H9 (cell line): ENCODE measurements at regions not wholly inside any gene's neighbourhood (a gene's known extent, or its start where the extent isn't known, plus 50 kb on each side); places are given as distances from the start of the nearest gene placed in this dataset.

Source experiments
- DNase-seq: peaks from one replicate; pipeline ENCODE4 v3.0.0-alpha.2; 2017
- H2AFZ ChIP-seq: one replicate; pipeline ENCODE4 v1.6.1; 2013; ENCODE audit warnings: mild to moderate bottlenecking, low read length, control low read depth, moderate library complexity
- H2AK5ac ChIP-seq: 2 replicates; pipeline ENCODE4 v1.6.1; 2013; ENCODE audit warnings: low read length, control low read depth, mixed read lengths; ENCODE audit not compliant: insufficient read length
- H2BK120ac ChIP-seq: one replicate; pipeline ENCODE4 v1.6.1; 2013; ENCODE audit warnings: low read depth, mild to moderate bottlenecking, low read length, control low read depth, inconsistent platforms; ENCODE audit not compliant: poor library complexity, severe bottlenecking
- H2BK12ac ChIP-seq: 2 replicates; pipeline ENCODE4 v1.6.1; 2013; ENCODE audit warnings: low read length, control low read depth, mixed read lengths, low read depth; ENCODE audit not compliant: insufficient read length
- H2BK15ac ChIP-seq: 2 replicates; pipeline ENCODE4 v1.6.1; 2013; ENCODE audit warnings: low read depth, low read length, control low read depth
- H2BK20ac ChIP-seq: one replicate; pipeline ENCODE4 v1.6.1; 2013; ENCODE audit warnings: low read depth, mild to moderate bottlenecking, low read length, control low read depth, inconsistent platforms; ENCODE audit not compliant: poor library complexity, severe bottlenecking
- H2BK5ac ChIP-seq: 2 replicates; pipeline ENCODE4 v1.6.1; 2013; ENCODE audit warnings: low read length, control low read depth, mixed read lengths; ENCODE audit not compliant: insufficient read length
- H3K14ac ChIP-seq: 2 replicates; pipeline ENCODE4 v1.6.1; 2013; ENCODE audit warnings: low read length, control low read depth; ENCODE audit not compliant: insufficient read depth
- H3K18ac ChIP-seq: 2 replicates; pipeline ENCODE4 v1.6.1; 2013; ENCODE audit warnings: low read depth, mild to moderate bottlenecking, mixed read lengths, low read length, control low read depth; ENCODE audit not compliant: insufficient read length
- H3K23ac ChIP-seq: 2 replicates; pipeline ENCODE4 v1.6.1; 2013; ENCODE audit warnings: low read length, control low read depth, mixed read lengths, low read depth; ENCODE audit not compliant: insufficient read length
- H3K23me2 ChIP-seq: 2 replicates; pipeline ENCODE4 v1.6.1; 2013; ENCODE audit warnings: low read depth, mild to moderate bottlenecking, mixed read lengths, low read length, control low read depth; ENCODE audit not compliant: insufficient read length, poor library complexity, severe bottlenecking
- H3K27ac ChIP-seq: 2 replicates; pipeline ENCODE4 v1.5.1; 2013; ENCODE audit warnings: low read length, control low read depth, mixed read lengths, low read depth; ENCODE audit not compliant: insufficient read length
- H3K27me3 ChIP-seq: 2 replicates; pipeline ENCODE4 v1.6.1; 2013; ENCODE audit warnings: low read length, control low read depth, inconsistent platforms; ENCODE audit not compliant: insufficient read depth
- H3K4ac ChIP-seq: 2 replicates; pipeline ENCODE4 v1.6.1; 2013; ENCODE audit warnings: low read depth, mild to moderate bottlenecking, control low read depth, inconsistent platforms, low read length, moderate library complexity
- H3K4me1 ChIP-seq: 2 replicates; pipeline ENCODE4 v1.6.1; 2013; ENCODE audit warnings: low read length, control low read depth, inconsistent platforms; ENCODE audit not compliant: insufficient read depth
- H3K4me2 ChIP-seq: 2 replicates; pipeline ENCODE4 v1.6.1; 2013; ENCODE audit warnings: low read length, control low read depth, mixed read lengths; ENCODE audit not compliant: insufficient read length, insufficient read depth
- H3K56ac ChIP-seq: 2 replicates; pipeline ENCODE4 v1.6.1; 2013; ENCODE audit warnings: low read depth, mild to moderate bottlenecking, mixed read lengths, low read length, control low read depth; ENCODE audit not compliant: insufficient read length
- H3K79me1 ChIP-seq: 2 replicates; pipeline ENCODE4 v1.6.1; 2013; ENCODE audit warnings: low read depth, mild to moderate bottlenecking, moderate library complexity, low read length, control low read depth, inconsistent platforms; ENCODE audit not compliant: insufficient read depth, poor library complexity, severe bottlenecking
- H3K79me2 ChIP-seq: 2 replicates; pipeline ENCODE4 v1.6.1; 2013; ENCODE audit warnings: low read length, control low read depth, inconsistent platforms; ENCODE audit not compliant: insufficient read depth
- H3K9ac ChIP-seq: 2 replicates; pipeline ENCODE4 v1.6.1; 2013; ENCODE audit warnings: low read length, control low read depth, mixed read lengths; ENCODE audit not compliant: insufficient read length; ENCODE audit errors: extremely low read depth
- H3K9me3 ChIP-seq: one replicate; pipeline ENCODE4 v1.6.1; 2013; ENCODE audit warnings: low read depth, low read length, inconsistent platforms; ENCODE audit not compliant: control insufficient read depth
- H3T11ph ChIP-seq: one replicate; pipeline ENCODE4 v1.6.1; 2013; ENCODE audit warnings: mild to moderate bottlenecking, low read length, control low read depth, inconsistent platforms
- H4K20me1 ChIP-seq: one replicate; pipeline ENCODE4 v1.6.1; 2013; ENCODE audit not compliant: control insufficient read depth, insufficient read length, insufficient read depth
- H4K5ac ChIP-seq: 2 replicates; pipeline ENCODE4 v1.6.1; 2013; ENCODE audit warnings: low read depth, mild to moderate bottlenecking, mixed read lengths, low read length, control low read depth; ENCODE audit not compliant: insufficient read length
- H4K8ac ChIP-seq: replicated peaks from 2 replicates; pipeline ENCODE4 v1.6.1; 2013; ENCODE audit warnings: low read length, control low read depth, mixed read lengths, low read depth; ENCODE audit not compliant: insufficient read length
- H4K91ac ChIP-seq: 2 replicates; pipeline ENCODE4 v1.6.1; 2013; ENCODE audit warnings: low read depth, mild to moderate bottlenecking, moderate library complexity, mixed read lengths, low read length, control low read depth; ENCODE audit not compliant: insufficient read length
- H3K27ac Mint-ChIP-seq, 3 experiments: 2 replicates in 2 of 3; 3 replicates in 1 of 3; pipeline ENCODE4 v1.8.0; 2020 to 2021; ENCODE audit warnings: mixed read lengths in 3 of 3, mild to moderate bottlenecking in 1 of 3, moderate library complexity in 1 of 3
- H3K27me3 Mint-ChIP-seq: 2 replicates; pipeline ENCODE4 v1.8.0; 2021; ENCODE audit warnings: low read depth, mild to moderate bottlenecking, moderate library complexity, mixed read lengths
- H3K36me3 Mint-ChIP-seq, 3 experiments: 2 replicates in 2 of 3; 3 replicates in 1 of 3; pipeline ENCODE4 v1.8.0; 2020 to 2021; ENCODE audit warnings: low read depth in 3 of 3, mixed read lengths in 3 of 3; ENCODE audit not compliant: insufficient read depth in 1 of 3
- H3K4me1 Mint-ChIP-seq, 2 experiments: 2 replicates each; pipeline ENCODE4 v1.8.0; 2020; ENCODE audit warnings: mixed read lengths in 2 of 2
- H3K4me3 Mint-ChIP-seq, 2 experiments: 2 replicates in 1 of 2; 3 replicates in 1 of 2; pipeline ENCODE4 v1.8.0; 2020 to 2021; ENCODE audit warnings: mild to moderate bottlenecking in 2 of 2, mixed read lengths in 2 of 2, moderate library complexity in 1 of 2
- H3K9me3 Mint-ChIP-seq, 2 experiments: 2 replicates in 1 of 2; 3 replicates in 1 of 2; pipeline ENCODE4 v1.8.0; 2020; ENCODE audit warnings: mild to moderate bottlenecking in 2 of 2, mixed read lengths in 2 of 2, moderate library complexity in 1 of 2
- WGBS: extraction: QIAGEN DNeasy Blood & Tissue Kit; methylation state at CpG from one replicate; pipeline ENCODE4 v1.1.7; 2013; ENCODE audit warnings: missing lambda C conversion rate, low lambda C conversion rate, mixed read lengths; ENCODE audit not compliant: insufficient read length; ENCODE audit errors: extremely low coverage; 5-methylcytosine and 5-hydroxymethylcytosine counted together
- TF ChIP-seq, protein P1 (sequence below): fragments of 200-600 bp; sonication (generic); conservative IDR thresholded peaks from 3 replicates; pipeline ENCODE4 v1.8.0; 2021; ENCODE audit warnings: antibody characterized with exemption, mild to moderate bottlenecking

GRCh38 chr2:2867397-2867979 is 510.1 kb downstream of the EIPR1 start:
- H3K79me2 ChIP-seq = no peaks in the 10 kb centered on the region
- no peaks in the 10 kb centered on the region for H3K79me1 ChIP-seq
- no peaks in the 10 kb centered on the region for H4K20me1 ChIP-seq
- no peak overlapping the region for H4K5ac ChIP-seq
- no peak overlapping the region for H3K4me2 ChIP-seq
- H2BK20ac ChIP-seq = no peak overlapping the region
- no peak overlapping the region for H3K4me3 Mint-ChIP-seq
- DNase-seq = no peak
- no peak overlapping the region for H3K27ac Mint-ChIP-seq
- no peak overlapping the region for H2BK12ac ChIP-seq
- no peak overlapping the region for H3K56ac ChIP-seq
- no peak overlapping the region for H3K23ac ChIP-seq
- TF ChIP-seq, protein P1, sequence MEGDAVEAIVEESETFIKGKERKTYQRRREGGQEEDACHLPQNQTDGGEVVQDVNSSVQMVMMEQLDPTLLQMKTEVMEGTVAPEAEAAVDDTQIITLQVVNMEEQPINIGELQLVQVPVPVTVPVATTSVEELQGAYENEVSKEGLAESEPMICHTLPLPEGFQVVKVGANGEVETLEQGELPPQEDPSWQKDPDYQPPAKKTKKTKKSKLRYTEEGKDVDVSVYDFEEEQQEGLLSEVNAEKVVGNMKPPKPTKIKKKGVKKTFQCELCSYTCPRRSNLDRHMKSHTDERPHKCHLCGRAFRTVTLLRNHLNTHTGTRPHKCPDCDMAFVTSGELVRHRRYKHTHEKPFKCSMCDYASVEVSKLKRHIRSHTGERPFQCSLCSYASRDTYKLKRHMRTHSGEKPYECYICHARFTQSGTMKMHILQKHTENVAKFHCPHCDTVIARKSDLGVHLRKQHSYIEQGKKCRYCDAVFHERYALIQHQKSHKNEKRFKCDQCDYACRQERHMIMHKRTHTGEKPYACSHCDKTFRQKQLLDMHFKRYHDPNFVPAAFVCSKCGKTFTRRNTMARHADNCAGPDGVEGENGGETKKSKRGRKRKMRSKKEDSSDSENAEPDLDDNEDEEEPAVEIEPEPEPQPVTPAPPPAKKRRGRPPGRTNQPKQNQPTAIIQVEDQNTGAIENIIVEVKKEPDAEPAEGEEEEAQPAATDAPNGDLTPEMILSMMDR = no peak
- H3K27ac ChIP-seq = no peak overlapping the region
- no peak overlapping the region for H3K4ac ChIP-seq
- no peak overlapping the region for H2AFZ ChIP-seq
- no peaks in the 10 kb centered on the region; a peak in 1 of 5 replicates for H3K9me3 Mint-ChIP-seq
- WGBS = no CpG with 5 or more reads among the region's 18 CpGs
- H3K27me3 ChIP-seq = no peaks in the 10 kb centered on the region
- no peak overlapping the region; the same call in 1 of the 2 replicates for H3K14ac ChIP-seq
- no peak overlapping the region for H3K9ac ChIP-seq
- no peaks in the 10 kb centered on the region for H3K9me3 ChIP-seq
- no peaks in the 10 kb centered on the region for H3K23me2 ChIP-seq
- no peak overlapping the region for H2BK15ac ChIP-seq
- H2BK5ac ChIP-seq = no peak overlapping the region
- no peak overlapping the region for H2BK120ac ChIP-seq
- H3K27me3 Mint-ChIP-seq = no peaks in the 10 kb centered on the region
- H2AK5ac ChIP-seq = no peak overlapping the region
- H3K36me3 Mint-ChIP-seq = no peaks in the 10 kb centered on the region; a peak in 1 of 7 replicates
- no peak overlapping the region for H3K18ac ChIP-seq
- H4K91ac ChIP-seq = no peak overlapping the region
- H3K4me1 Mint-ChIP-seq = peaks cover 0 to 9% of the 10 kb centered on the region in 2 experiments; a peak in 1 of 4 replicates
- H3K4me1 ChIP-seq = no peaks in the 10 kb centered on the region
- no peak overlapping the region for H4K8ac ChIP-seq
- no peak overlapping the region for H3T11ph ChIP-seq
